DOHH2 (cell line): ENCODE measurements at regions not wholly inside any gene's neighbourhood (a gene's known extent, or its start where the extent isn't known, plus 50 kb on each side); places are given as distances from the start of the nearest gene placed in this dataset.

Experiments
- CTCF ChIP-seq: fragments of 200-600 bp; sonication (generic); IDR thresholded peaks from one replicate; pipeline ENCODE4 v1.5.1; 2014; ENCODE audit warnings: antibody characterized with exemption, mild to moderate bottlenecking, low read depth, low read length; ENCODE audit not compliant: poor library complexity, severe bottlenecking
- EZH2phosphoT487 ChIP-seq: fragments of 200-600 bp; sonication (generic); IDR thresholded peaks from 2 replicates; pipeline ENCODE4 v1.6.1; 2017; ENCODE audit warnings: borderline replicate concordance, mild to moderate bottlenecking, antibody characterized with exemption, low read length, moderate library complexity, mixed read lengths

- no peak for TF ChIP-seq CTCF
- no peak for TF ChIP-seq EZH2phosphoT487
Observed at GRCh38 chr17:14596224-14596623, 295.3 kb downstream of the HS3ST3B1 start.
